SIG-M5 treated with dmso at 0.1 percent for 504 hours (cell line): ENCODE measurements at regions not wholly inside any gene's neighbourhood (a gene's known extent, or its start where the extent isn't known, plus 50 kb on each side); places are given as distances from the start of the nearest gene placed in this dataset.

ENCODE experiments used
- DNase-seq: peaks from one replicate; lab custom pipeline; 2025; ENCODE audit not compliant: unreplicated experiment; lab: John Stamatoyannopoulos, UW

GRCh38 chrX:39165773-39166172, 364.5 kb downstream of the MID1IP1 start:
- DNase-seq: no peak

DNA sequence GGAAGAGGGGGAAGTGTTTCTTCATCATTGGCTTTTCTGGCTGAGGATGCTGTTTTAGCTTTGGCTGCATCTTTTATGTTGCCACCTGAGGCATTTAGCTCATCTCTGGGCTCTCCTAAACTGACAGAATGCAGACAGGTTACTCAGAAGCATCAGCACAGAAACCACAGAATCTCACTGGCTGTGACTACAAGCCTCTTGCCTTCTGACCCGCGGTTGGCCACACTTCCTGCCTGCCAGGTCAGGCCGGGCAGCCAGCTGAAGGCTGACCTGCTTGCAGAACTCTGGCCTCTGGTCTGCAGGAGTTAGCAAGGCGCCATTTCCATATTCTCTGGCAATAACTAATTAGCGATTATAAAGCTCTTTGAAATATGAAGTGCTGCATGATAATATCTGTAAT, 366.5 kb downstream of the MID1IP1 start:
- DNase-seq: no peak

GRCh38 chrX:39168609-39169008, 367.4 kb downstream of the MID1IP1 start:
- no peak for DNase-seq

GRCh38 chrX:39169976-39170375, 368.7 kb downstream of the MID1IP1 start:
- DNase-seq: peak; percentile 2

- no peak for DNase-seq
Observed at GRCh38 chrX:39170464-39170863, 369.2 kb downstream of the MID1IP1 start.

GRCh38 chrX:39171686-39172085, 370.4 kb downstream of the MID1IP1 start:
- DNase-seq: no peak

GRCh38 chrX:39174241-39174771, 373.0 kb downstream of the MID1IP1 start:
- DNase-seq: no peak

DNA sequence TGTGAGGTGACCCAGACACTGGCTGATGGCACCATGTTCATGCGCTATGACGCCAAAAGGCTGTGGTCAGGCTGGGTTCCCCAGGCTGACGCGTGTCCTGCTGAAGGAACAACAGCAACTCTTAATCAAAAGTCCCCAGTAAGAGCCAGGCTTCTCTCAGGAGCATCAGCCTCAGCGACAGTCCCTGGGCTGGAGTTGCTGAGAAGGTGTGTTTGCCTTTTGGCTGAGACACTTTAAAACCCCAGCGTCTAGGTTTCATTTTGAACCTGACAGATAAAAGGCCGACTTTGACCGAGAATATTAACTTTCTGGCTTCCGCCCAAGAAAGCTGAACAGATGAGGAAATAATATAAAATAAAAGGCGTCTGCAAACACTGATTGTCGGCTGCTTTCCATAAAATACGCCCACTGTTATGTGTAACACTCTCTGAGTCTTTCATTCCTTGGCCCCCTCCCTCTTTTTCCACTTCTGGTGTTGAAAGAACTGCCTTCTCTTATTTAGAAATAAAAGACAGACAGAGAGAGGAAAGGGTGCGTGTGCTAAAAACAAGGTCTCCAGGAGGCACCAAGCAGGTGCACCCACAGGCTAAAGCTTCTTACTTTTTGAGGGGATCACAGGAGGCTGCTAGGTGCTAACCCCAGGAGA, 373.6 kb downstream of the MID1IP1 start:
- no peak for DNase-seq

DNA sequence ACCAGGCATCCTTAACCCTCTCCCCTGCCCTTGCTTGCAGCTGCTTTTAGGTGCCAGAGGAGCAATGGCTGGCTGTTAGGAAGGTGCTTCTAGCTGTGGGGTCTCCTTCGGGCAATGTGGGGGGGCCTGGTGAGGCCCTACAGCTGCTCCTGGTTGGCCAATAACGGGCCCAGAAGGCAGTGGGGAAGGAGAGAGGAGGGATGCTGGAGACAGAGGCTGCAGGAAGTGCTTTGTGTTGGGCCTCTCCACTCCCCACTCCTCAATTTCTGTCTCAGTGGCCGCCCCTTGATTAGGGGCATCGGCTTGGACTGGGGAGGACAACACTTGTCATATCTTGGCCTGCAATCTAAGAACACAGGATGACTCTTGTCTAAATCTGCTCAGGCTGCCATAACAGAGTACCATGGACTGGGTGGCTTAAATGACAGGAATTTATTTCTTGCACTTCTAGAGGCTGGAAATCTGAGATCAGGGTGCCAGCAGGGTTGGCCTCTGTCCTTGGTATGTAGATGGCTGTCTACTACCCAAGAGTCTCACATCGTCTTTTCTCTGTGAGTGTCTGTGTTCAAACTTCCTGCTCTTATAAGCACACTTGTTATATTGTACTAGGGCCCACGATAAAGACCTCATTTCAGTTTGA, 374.3 kb downstream of the MID1IP1 start:
- DNase-seq: no peak

DNA sequence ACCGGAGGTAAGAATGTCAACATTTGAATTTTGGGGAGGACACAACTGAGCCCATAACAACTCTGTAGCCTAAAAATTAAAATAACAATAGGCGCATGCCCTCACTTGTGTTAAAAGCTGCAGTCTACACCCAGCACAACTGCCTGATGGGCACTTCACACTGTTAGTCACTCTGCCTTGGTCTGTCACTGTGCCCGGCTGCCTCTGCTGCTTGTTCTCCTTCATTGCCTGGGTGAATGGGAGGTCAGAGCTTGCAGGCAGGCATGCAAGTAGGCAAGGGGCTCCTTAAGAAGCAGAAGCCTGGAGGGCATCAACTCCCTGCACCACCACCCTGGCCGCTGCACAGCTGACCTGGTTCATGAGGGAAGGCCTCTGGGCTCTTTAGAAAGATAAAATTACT, 374.8 kb downstream of the MID1IP1 start:
- no peak for DNase-seq

- DNase-seq: no peak
Observed at GRCh38 chrX:39189431-39189830, 388.2 kb downstream of the MID1IP1 start.

GRCh38 chrX:39194673-39195072, 393.4 kb downstream of the MID1IP1 start:
- no peak for DNase-seq

GRCh38 chrX:39195156-39195555, 393.9 kb downstream of the MID1IP1 start:
- DNase-seq: no peak

- peak; percentile 49 for DNase-seq
Observed at GRCh38 chrX:39196192-39197102, 395.2 kb downstream of the MID1IP1 start.

DNA sequence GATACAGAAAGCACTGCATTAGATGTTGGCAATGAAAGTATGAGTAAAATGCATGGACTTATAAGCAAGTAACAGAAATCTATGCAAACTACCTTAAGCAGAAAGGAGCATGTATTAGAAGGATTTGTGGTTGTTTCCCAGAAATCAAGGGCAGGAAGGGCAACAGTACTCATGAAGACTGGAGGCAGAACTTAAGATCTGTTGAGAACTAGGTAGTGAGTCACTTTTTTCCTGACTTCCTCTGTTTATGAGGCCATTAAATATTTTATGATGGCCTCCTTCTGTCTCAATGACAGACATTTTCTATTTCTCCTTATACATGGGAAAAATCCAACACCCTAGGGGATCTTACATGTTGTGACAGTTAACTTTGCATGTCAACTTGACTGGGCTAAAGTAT, 398.2 kb downstream of the MID1IP1 start:
- DNase-seq: no peak

- peak; percentile 4 for DNase-seq
Observed at GRCh38 chrX:39201305-39201990, 400.2 kb downstream of the MID1IP1 start.

DNA sequence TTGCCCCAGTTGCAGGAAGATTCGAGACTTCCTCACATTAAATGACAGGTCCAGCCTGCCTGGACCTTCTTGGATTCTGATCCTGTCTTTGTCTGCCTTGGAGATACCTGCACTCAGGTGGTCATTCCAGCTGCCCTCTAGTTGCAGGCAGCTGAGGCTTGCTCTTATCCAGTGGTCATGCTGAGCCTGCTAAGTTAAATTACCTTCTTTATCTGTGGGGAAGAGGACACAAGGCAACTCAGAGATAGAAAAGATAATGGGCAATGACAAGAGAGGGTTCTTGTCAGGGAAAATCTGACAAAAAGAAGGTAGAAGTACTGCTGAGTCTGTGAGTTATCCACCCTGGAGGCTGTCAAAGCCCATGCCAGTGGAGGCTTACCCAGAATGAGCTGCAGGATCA, 401.4 kb downstream of the MID1IP1 start:
- no peak for DNase-seq

GRCh38 chrX:39203427-39203826, 402.2 kb downstream of the MID1IP1 start:
- DNase-seq: no peak

DNA sequence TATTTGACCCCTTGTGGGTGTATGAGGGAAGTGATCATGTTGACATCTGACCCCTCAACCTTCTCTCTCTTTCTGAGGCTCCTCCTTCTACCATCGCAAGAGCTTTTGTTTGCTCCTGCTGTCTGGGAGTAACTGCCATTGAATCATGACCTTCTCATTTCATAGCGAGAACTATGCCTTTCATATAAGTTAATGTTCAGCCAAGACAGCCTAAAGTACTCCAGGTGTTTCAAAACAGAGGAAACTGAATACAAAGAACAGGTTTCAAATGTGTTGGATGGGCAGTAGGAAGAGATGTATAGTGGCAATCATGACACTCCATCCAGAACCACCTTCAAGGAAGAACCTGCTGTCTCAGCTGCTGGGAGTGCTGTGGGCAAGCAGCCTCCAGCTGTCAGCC, 403.1 kb downstream of the MID1IP1 start:
- DNase-seq: no peak

- DNase-seq: no peak
Observed at GRCh38 chrX:39204945-39205344, 403.7 kb downstream of the MID1IP1 start.

DNA sequence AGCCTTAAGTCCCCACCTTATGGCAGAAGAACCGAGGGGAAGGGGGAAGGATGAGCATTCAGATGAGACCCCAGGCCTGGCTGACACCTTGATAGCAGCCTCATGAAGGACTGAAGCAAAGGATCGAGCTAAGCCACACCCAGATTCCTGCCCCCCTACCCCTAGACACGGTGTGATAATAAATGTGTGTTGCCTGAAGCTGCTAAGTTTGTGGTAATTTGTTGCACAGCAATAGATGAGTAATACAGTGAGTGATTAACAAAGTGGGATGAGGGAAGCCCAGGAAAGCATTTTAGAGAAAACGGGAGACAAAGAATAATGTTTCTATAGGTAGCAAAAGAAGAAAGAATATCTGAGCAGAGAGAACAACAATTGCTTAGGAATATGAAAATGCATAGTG, 404.2 kb downstream of the MID1IP1 start:
- DNase-seq: no peak
